ENCODE measurements at regions not wholly inside any gene's neighbourhood (a gene's known extent, or its start where the extent isn't known, plus 50 kb on each side); places are given as distances from the start of the nearest gene placed in this dataset.

GRCh38 chr9:2913026-2913425 is 69.1 kb upstream of the PUM3 start:
- Histone ChIP-seq H2BK12ac (ENCODE audit: low read depth, low read length) (no peak overlapping the region), H3K4me1 (replicated peaks in 1 of 4; ENCODE audit: control insufficient read depth in 3 of 4, insufficient read depth in 4 of 4, low read length in 3 of 4) (no peaks in the 10 kb centered on the region)
- POLR2A ChIA-PET (ENCODE audit: partially characterized antibody), result no interaction called here

More at GRCh38 chr9:2913026-2913425, 69.1 kb upstream of the PUM3 start:
- H4K8ac ChIP-seq (ENCODE audit: extremely low read depth, insufficient read depth, low read length), result no peak overlapping the region
- no peaks in the 10 kb centered on the region for H4K20me1 ChIP-seq (replicated peaks in 1 of 2; ENCODE audit: control insufficient read depth in 1 of 2, insufficient read depth in 2 of 2, low read length in 2 of 2)
- H3K23ac ChIP-seq (ENCODE audit: insufficient read length), result no peak overlapping the region
- no peak overlapping the region for H2BK120ac ChIP-seq (replicated peaks; ENCODE audit: low read depth, low read length)
- TF ChIP-seq TCF12 (IDR thresholded peaks at IDR 0.05; ENCODE audit: low read depth, low read length) (no peak), NANOG (IDR thresholded peaks at IDR 0.05; ENCODE audit: insufficient read depth, low read depth, low read length, poor library complexity, severe bottlenecking) (no peak), PHF8 (conservative IDR thresholded peaks at IDR 0.05; ENCODE audit: low read depth, low read length) (no peak), GABPA (IDR thresholded peaks at IDR 0.05; ENCODE audit: borderline replicate concordance, insufficient read depth, low read length) (no peak), YY1 (IDR thresholded peaks at IDR 0.05; ENCODE audit: low read depth, low read length) (no peak)
- no peak overlapping the region for H3K56ac ChIP-seq (replicated peaks; ENCODE audit: insufficient read length, low read depth, low read length)
- no peak overlapping the region for H3K4me2 ChIP-seq (ENCODE audit: insufficient read depth in 1 of 2, low read depth in 2 of 2, low read length in 2 of 2)
- no peaks in the 10 kb centered on the region for H3K9me3 ChIP-seq (ENCODE audit: insufficient read depth in 2 of 2, low read depth in 1 of 2, low read length in 1 of 2)
- H2AFZ ChIP-seq (ENCODE audit: low read length), result no peak overlapping the region
- H3K23me2 ChIP-seq (ENCODE audit: low read depth, low read length), result no peaks in the 10 kb centered on the region; the same call in 1 of the 2 replicates
- DNase-seq (ENCODE audit: low read depth in 1 of 2, low spot score in 2 of 2), result no peak
- H2BK20ac ChIP-seq (ENCODE audit: low read length), result no peak overlapping the region
- no peak overlapping the region for H4K91ac ChIP-seq (replicated peaks; ENCODE audit: insufficient read length, low read length)
- H3K79me1 ChIP-seq (ENCODE audit: low read depth, low read length), result no peaks in the 10 kb centered on the region
- no peak overlapping the region for H3K9ac ChIP-seq (replicated peaks in 1 of 4; ENCODE audit: extremely low read depth in 1 of 4, low read depth in 3 of 4, low read length in 3 of 4)
- H3K18ac ChIP-seq (ENCODE audit: extremely low read depth, low read length), result no peak overlapping the region
- no peak overlapping the region for H3K4me3 ChIP-seq (ENCODE audit: extremely low read depth in 1 of 4, insufficient read depth in 2 of 4, low read depth in 3 of 4, low read length in 4 of 4)
- no peak overlapping the region for H2BK5ac ChIP-seq (ENCODE audit: low read depth, low read length)
- no peaks in the 10 kb centered on the region for H3K36me3 ChIP-seq (ENCODE audit: control insufficient read depth in 2 of 4, insufficient read depth in 4 of 4, low read length in 3 of 4)
- no peak overlapping the region for H3K4ac ChIP-seq (replicated peaks; ENCODE audit: insufficient read length, low read depth, low read length)
- WGBS, 2 experiments (ENCODE audit: extremely low coverage in 1 of 2, insufficient coverage in 1 of 2, insufficient read length in 1 of 2, insufficient replicate concordance in 2 of 2, low coverage in 1 of 2, low lambda C conversion rate in 2 of 2, missing lambda C conversion rate in 1 of 2), result 81% methylated on average over 2 of the region's 2 CpGs; no CpG with 5 or more reads in 1 of the 2 experiments
- no peak overlapping the region for H2BK15ac ChIP-seq (ENCODE audit: low read length)
- H3K14ac ChIP-seq (ENCODE audit: insufficient read length), result no peak overlapping the region
- no peaks in the 10 kb centered on the region for H3K27me3 ChIP-seq (replicated peaks in 1 of 4; ENCODE audit: control insufficient read depth in 3 of 4, extremely low read depth in 1 of 4, insufficient read depth in 3 of 4, low read length in 3 of 4)
- CTCF ChIA-PET (ENCODE audit: partially characterized antibody), result interaction anchor here (0.8 kb wide), 1 partner anchor 38 kb away, joined by 4 read pairs; no protein-coding TSS in a partner anchor
- no peak for FAIRE-seq
- H2AK5ac ChIP-seq (ENCODE audit: low read depth, low read length), result no peak overlapping the region
- no peaks in the 10 kb centered on the region for H3K79me2 ChIP-seq (ENCODE audit: control insufficient read depth in 1 of 2, insufficient read depth in 2 of 2, low read length in 2 of 2)
- H3K27ac ChIP-seq (ENCODE audit: low read depth, low read length), result no peak overlapping the region
- H4K5ac ChIP-seq (ENCODE audit: insufficient read length, low read depth, low read length), result no peak overlapping the region
